MCF 10A (cell line): ENCODE measurements at regions not wholly inside any gene's neighbourhood (a gene's known extent, or its start where the extent isn't known, plus 50 kb on each side); places are given as distances from the start of the nearest gene placed in this dataset.

ENCODE experiments used
- BruUV-seq: library from RNA; stranded (reverse); fragments of 400-500 nt; replicated peaks from 2 replicates; lab custom pipeline; 2021; lab: Mats Ljungman, UMichigan
- CTCF ChIA-PET: fragments of 300-600 bp; sonication (Branson Sonifier 250); formaldehyde crosslinking; extraction: SDS; loops from one replicate; lab custom pipeline; 2021; ENCODE audit warnings: antibody characterized with exemption, inconsistent platforms; lab: Yijun Ruan, JAX
- POLR2A ChIA-PET: fragments of 300-600, 350-650 bp; sonication (Branson Sonifier 250); formaldehyde crosslinking; extraction: SDS; loops from one replicate; lab custom pipeline; 2020; ENCODE audit warnings: antibody characterized with exemption, inconsistent platforms; lab: Yijun Ruan, JAX
- DNase-seq: peaks from one replicate; pipeline ENCODE4 v3.0.0-alpha.2; 2018; ENCODE audit not compliant: unreplicated experiment
- H3K27ac Mint-ChIP-seq: one replicate; pipeline ENCODE4 v1.8.0; 2022; ENCODE audit warnings: mild to moderate bottlenecking, low read depth, mixed read lengths; ENCODE audit not compliant: unreplicated experiment
- H3K27me3 Mint-ChIP-seq: one replicate; pipeline ENCODE4 v1.8.0; 2022; ENCODE audit warnings: mixed read lengths; ENCODE audit not compliant: insufficient read depth, unreplicated experiment
- H3K36me3 Mint-ChIP-seq: one replicate; pipeline ENCODE4 v1.8.0; 2022; ENCODE audit warnings: mild to moderate bottlenecking, moderate library complexity, mixed read lengths; ENCODE audit not compliant: insufficient read depth, unreplicated experiment
- H3K4me1 Mint-ChIP-seq: one replicate; pipeline ENCODE4 v1.8.0; 2022; ENCODE audit warnings: mixed read lengths; ENCODE audit not compliant: insufficient read depth, unreplicated experiment
- H3K4me3 Mint-ChIP-seq: one replicate; pipeline ENCODE4 v1.8.0; 2022; ENCODE audit warnings: mild to moderate bottlenecking, moderate library complexity, mixed read lengths; ENCODE audit not compliant: unreplicated experiment
- H3K9me3 Mint-ChIP-seq: one replicate; pipeline ENCODE4 v1.8.0; 2022; ENCODE audit warnings: mixed read lengths; ENCODE audit not compliant: unreplicated experiment
- CTCF ChIP-seq: fragments of 200-600 bp; IDR thresholded peaks from one replicate; pipeline ENCODE4 v1.8.0; 2022; ENCODE audit warnings: antibody characterized with exemption, mild to moderate bottlenecking; ENCODE audit not compliant: unreplicated experiment
- intact Hi-C: fragments of 100-400 bp; cut with micrococcal nuclease; formaldehyde crosslinking; loops from 2 replicates; pipeline ENCODE4 v1.14.1; 2022

- peaks cover 40% of the 10 kb centered on the region for H3K27me3 Mint-ChIP-seq
- H3K4me3 Mint-ChIP-seq = no peak overlapping the region
- intact Hi-C loops = no loop called here
- no peak overlapping the region for H3K27ac Mint-ChIP-seq
- TF ChIP-seq CTCF = no peak
- peaks cover under 1% of the 10 kb centered on the region for H3K4me1 Mint-ChIP-seq
- H3K9me3 Mint-ChIP-seq = no peaks in the 10 kb centered on the region
- no TSS peak for BruUV-seq
- no peak for DNase-seq
- ChIA-PET CTCF (no interaction called here), POLR2A (no interaction called here)
- no peaks in the 10 kb centered on the region for H3K36me3 Mint-ChIP-seq
Observed at GRCh38 chr1:22247527-22248245, 104.8 kb upstream of the WNT4 start.

- ChIA-PET CTCF (no interaction called here), POLR2A (no interaction called here)
- TF ChIP-seq CTCF = no peak
- no TSS peak for BruUV-seq
- no peaks in the 10 kb centered on the region for H3K36me3 Mint-ChIP-seq
- H3K4me3 Mint-ChIP-seq = no peak overlapping the region
- no peaks in the 10 kb centered on the region for H3K9me3 Mint-ChIP-seq
- peaks cover 11% of the 10 kb centered on the region for H3K4me1 Mint-ChIP-seq
- peaks cover 33% of the 10 kb centered on the region for H3K27me3 Mint-ChIP-seq
- intact Hi-C loops = no loop called here
- no peak overlapping the region for H3K27ac Mint-ChIP-seq
- DNase-seq = no peak
Observed at GRCh38 chr1:22248746-22249145, 105.8 kb upstream of the WNT4 start.

- CTCF ChIA-PET = no interaction called here
- Mint-ChIP-seq H3K9me3 (no peaks in the 10 kb centered on the region), H3K27ac (no peak overlapping the region), H3K27me3 (peaks cover 42% of the 10 kb centered on the region), H3K4me3 (no peak overlapping the region), H3K4me1 (peaks cover 12% of the 10 kb centered on the region), H3K36me3 (no peaks in the 10 kb centered on the region)
- TF ChIP-seq CTCF = no peak
- BruUV-seq = no TSS peak
- POLR2A ChIA-PET = interaction anchor here (0.6 to 0.7 kb wide), 3 partner anchors 9 to 148 kb away, joined by 3 read pairs; no protein-coding TSS in a partner anchor
- intact Hi-C loops = no loop called here
- DNase-seq = no peak
Observed at GRCh38 chr1:22249928-22250680, 107.2 kb upstream of the WNT4 start.

GRCh38 chr1:22250724-22251123 is 107.8 kb upstream of the WNT4 start:
- ChIA-PET CTCF (no interaction called here), POLR2A (no interaction called here)
- Mint-ChIP-seq H3K27ac (no peak overlapping the region), H3K4me3 (no peak overlapping the region), H3K9me3 (no peaks in the 10 kb centered on the region), H3K27me3 (peaks cover 42% of the 10 kb centered on the region), H3K36me3 (no peaks in the 10 kb centered on the region), H3K4me1 (peaks cover 12% of the 10 kb centered on the region)
- no TSS peak for BruUV-seq
- no peak for TF ChIP-seq CTCF
- DNase-seq = no peak
- intact Hi-C loops = no loop called here
